ENCODE measurements at regions not wholly inside any gene's neighbourhood (a gene's known extent, or its start where the extent isn't known, plus 50 kb on each side); places are given as distances from the start of the nearest gene placed in this dataset.

GRCh38 chr20:5662769-5663168 lies 52.0 kb upstream of the GPCPD1 start:
- TF ChIP-seq CTCF (conservative IDR thresholded peaks at IDR 0.05 in 1 of 2, IDR thresholded peaks at IDR 0.05 in 1 of 2; ENCODE audit: extremely low read depth in 1 of 2, insufficient read depth in 1 of 2, low read depth in 1 of 2, low read length in 2 of 2) (no peak), EZH2 (IDR thresholded peaks at IDR 0.05; ENCODE audit: borderline replicate concordance, low read length) (no peak)
